Ascending aorta (tissue), 2 donors: ENCODE measurements at regions not wholly inside any gene's neighbourhood (a gene's known extent, or its start where the extent isn't known, plus 50 kb on each side); places are given as distances from the start of the nearest gene placed in this dataset.

Experiments used
- DNase-seq, 2 donors: peaks; one replicate each; pipeline ENCODE4 v3.0.0-alpha.2; 2019; ENCODE audit warnings: low spot score in 2 of 2
- H3K27ac ChIP-seq, 2 donors: fragments of 200-600 bp; sonication (generic); one replicate each; pipeline ENCODE4 v1.5.1; 2016 to 2017; ENCODE audit warnings: mild to moderate bottlenecking in 1 of 2
- H3K27me3 ChIP-seq: fragments of 200-600 bp; sonication (generic); one replicate; pipeline ENCODE4 v1.5.1; 2017
- H3K36me3 ChIP-seq, 2 donors: fragments of 200-600 bp; sonication (generic); one replicate each; pipeline ENCODE4 v1.5.1; 2016
- H3K4me1 ChIP-seq, 2 donors: fragments of 200-600 bp; sonication (generic); one replicate each; pipeline ENCODE4 v1.5.1; 2016 to 2017; ENCODE audit warnings: mild to moderate bottlenecking in 1 of 2
- H3K4me3 ChIP-seq, 2 donors: fragments of 200-600 bp; sonication (generic); one replicate each; pipeline ENCODE4 v1.5.1; 2016 to 2017; ENCODE audit warnings: mild to moderate bottlenecking in 1 of 2
- H3K9me3 ChIP-seq, 2 donors: fragments of 200-600 bp; sonication (generic); one replicate each; pipeline ENCODE4 v1.5.1; 2016
- CTCF ChIP-seq, 3 experiments: fragments of 200-600 bp in 2 of 3; fragments of 450-650 bp in 1 of 3; sonication (generic) in 2 of 3; IDR thresholded peaks; one replicate each; pipeline ENCODE4 v1.5.1; 2016 to 2019; ENCODE audit warnings: antibody characterized with exemption in 3 of 3, mild to moderate bottlenecking in 1 of 3, moderate library complexity in 1 of 3
- intact Hi-C: fragments of 100-400 bp; cut with DNase I; formaldehyde crosslinking; loops from one replicate; pipeline ENCODE4 v1.15.1; 2023

GRCh38 chr2:172293952-172294351, 133.4 kb upstream of the ITGA6 start:
- no peaks in the 10 kb centered on the region for H3K4me1 ChIP-seq
- H3K27ac ChIP-seq, result no peak overlapping the region

GRCh38 chr2:172294983-172295382, 132.4 kb upstream of the ITGA6 start:
- Histone ChIP-seq H3K4me1 (no peaks in the 10 kb centered on the region), H3K27ac (no peak overlapping the region), H3K27me3 (no peaks in the 10 kb centered on the region), H3K9me3 (no peaks in the 10 kb centered on the region), H3K36me3 (no peaks in the 10 kb centered on the region), H3K4me3 (no peak overlapping the region)
- DNase-seq, result no peak
- intact Hi-C loops, result no loop called here
- TF ChIP-seq CTCF (IDR thresholded peaks at IDR 0.05), result no peak

More at GRCh38 chr2:172293952-172294351, 133.4 kb upstream of the ITGA6 start:
- intact Hi-C loops, result no loop called here
- DNase-seq, result no peak
- H3K9me3 ChIP-seq, result no peaks in the 10 kb centered on the region
- no peak overlapping the region for H3K4me3 ChIP-seq
- no peaks in the 10 kb centered on the region for H3K36me3 ChIP-seq
- no peak for TF ChIP-seq CTCF (IDR thresholded peaks at IDR 0.05)
- H3K27me3 ChIP-seq, result no peaks in the 10 kb centered on the region

GRCh38 chr2:172295677-172296076, 131.7 kb upstream of the ITGA6 start:
- DNase-seq, result no peak
- intact Hi-C loops, result no loop called here
- TF ChIP-seq CTCF (IDR thresholded peaks at IDR 0.05), result no peak
- H3K4me3 ChIP-seq, result no peak overlapping the region
- no peaks in the 10 kb centered on the region for H3K27me3 ChIP-seq
- H3K27ac ChIP-seq, result no peak overlapping the region
- H3K36me3 ChIP-seq, result no peaks in the 10 kb centered on the region
- H3K9me3 ChIP-seq, result no peaks in the 10 kb centered on the region
- no peaks in the 10 kb centered on the region for H3K4me1 ChIP-seq

GRCh38 chr2:172296267-172297046, 130.9 kb upstream of the ITGA6 start:
- no peaks in the 10 kb centered on the region for H3K9me3 ChIP-seq
- TF ChIP-seq CTCF (IDR thresholded peaks at IDR 0.05), result no peak
- H3K36me3 ChIP-seq, result no peaks in the 10 kb centered on the region
- no peak overlapping the region for H3K4me3 ChIP-seq
- DNase-seq, result no peak
- H3K27me3 ChIP-seq, result no peaks in the 10 kb centered on the region
- no peak overlapping the region for H3K27ac ChIP-seq
- intact Hi-C loops, result no loop called here
- H3K4me1 ChIP-seq, result no peaks in the 10 kb centered on the region

GRCh38 chr2:172297531-172297930, 129.9 kb upstream of the ITGA6 start:
- no peak for TF ChIP-seq CTCF (IDR thresholded peaks at IDR 0.05)
- intact Hi-C loops, result no loop called here
- no peaks in the 10 kb centered on the region for H3K27me3 ChIP-seq
- no peak overlapping the region for H3K27ac ChIP-seq
- no peak for DNase-seq
- no peaks in the 10 kb centered on the region for H3K36me3 ChIP-seq
- H3K4me3 ChIP-seq, result no peak overlapping the region
- H3K9me3 ChIP-seq, result no peaks in the 10 kb centered on the region
- H3K4me1 ChIP-seq, result no peaks in the 10 kb centered on the region
